Sigmoid colon (tissue), 4 donors: ENCODE measurements at regions not wholly inside any gene's neighbourhood (a gene's known extent, or its start where the extent isn't known, plus 50 kb on each side); places are given as distances from the start of the nearest gene placed in this dataset.
"Not testable (repeated sequence)": the region's sequence is repeated elsewhere in the genome, so short reads cannot be mapped to it uniquely, and the experiment has no call there.

Experiments used
- CTCF ChIP-seq, 4 experiments: fragments of 450-650 bp in 3 of 4; fragments of 200-600 bp in 1 of 4; IDR thresholded peaks; one replicate each; pipeline ENCODE4 v1.5.1; 2016 to 2019; ENCODE audit warnings: antibody characterized with exemption in 4 of 4, mild to moderate bottlenecking in 3 of 4, moderate library complexity in 2 of 4
- EP300 ChIP-seq, 4 donors: sonication (generic); formaldehyde crosslinking; IDR thresholded peaks; one replicate each; pipeline ENCODE4 v1.6.1; 2017; ENCODE audit warnings: antibody characterized with exemption in 4 of 4
- POLR2A ChIP-seq, 2 donors: fragments of 450-650 bp; IDR thresholded peaks; one replicate each; pipeline ENCODE4 v1.6.1; 2016; ENCODE audit warnings: antibody characterized with exemption in 2 of 2, mild to moderate bottlenecking in 2 of 2, moderate library complexity in 2 of 2
- POLR2AphosphoS5 ChIP-seq, 4 donors: sonication (generic); formaldehyde crosslinking; IDR thresholded peaks; one replicate each; pipeline ENCODE4 v1.6.1; 2017; ENCODE audit warnings: antibody characterized with exemption in 4 of 4

- TF ChIP-seq POLR2A, CTCF, POLR2AphosphoS5, EP300 (IDR thresholded peaks at IDR 0.05): not testable (repeated sequence)
Measured at GRCh38 chr1:223998676-223999455, 115.0 kb upstream of the FBXO28 start.
